Effector CD4-positive, alpha-beta T cell (primary cell): ENCODE measurements at regions not wholly inside any gene's neighbourhood (a gene's known extent, or its start where the extent isn't known, plus 50 kb on each side); places are given as distances from the start of the nearest gene placed in this dataset.

ENCODE experiments used
- DNase-seq: peaks from one replicate; pipeline ENCODE4 v3.0.0-alpha.2; 2020

GRCh38 chr16:51408357-51408756 lies 257.3 kb upstream of the SALL1 start:
- DNase-seq: no peak

DNA sequence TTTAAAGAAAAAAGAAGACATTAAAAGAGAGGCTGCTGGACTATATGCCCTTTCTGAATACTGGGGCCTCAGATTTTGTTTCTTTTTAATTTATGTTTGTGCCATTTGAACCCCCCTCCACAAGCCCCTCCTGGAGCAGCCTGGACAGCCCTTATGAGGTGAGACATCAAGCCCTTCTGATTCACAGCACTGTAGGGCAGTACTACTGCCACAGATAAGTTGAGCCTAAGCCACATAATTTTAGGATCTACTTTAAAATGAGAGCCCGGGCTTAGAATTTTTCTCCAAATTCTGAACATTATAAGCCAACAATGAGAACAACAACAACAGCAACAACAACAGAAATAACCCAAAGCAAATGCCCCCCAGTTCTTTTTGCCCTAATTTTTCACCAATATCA lies 256.9 kb upstream of the SALL1 start:
- DNase-seq: no peak

- no peak for DNase-seq
Measured at GRCh38 chr16:51407199-51407598, 256.1 kb upstream of the SALL1 start.

GRCh38 chr16:51405361-51405760 lies 254.3 kb upstream of the SALL1 start:
- DNase-seq: no peak

GRCh38 chr16:51404386-51404785 lies 253.3 kb upstream of the SALL1 start:
- DNase-seq: no peak

GRCh38 chr16:51402785-51403184 lies 251.7 kb upstream of the SALL1 start:
- DNase-seq: no peak

DNA sequence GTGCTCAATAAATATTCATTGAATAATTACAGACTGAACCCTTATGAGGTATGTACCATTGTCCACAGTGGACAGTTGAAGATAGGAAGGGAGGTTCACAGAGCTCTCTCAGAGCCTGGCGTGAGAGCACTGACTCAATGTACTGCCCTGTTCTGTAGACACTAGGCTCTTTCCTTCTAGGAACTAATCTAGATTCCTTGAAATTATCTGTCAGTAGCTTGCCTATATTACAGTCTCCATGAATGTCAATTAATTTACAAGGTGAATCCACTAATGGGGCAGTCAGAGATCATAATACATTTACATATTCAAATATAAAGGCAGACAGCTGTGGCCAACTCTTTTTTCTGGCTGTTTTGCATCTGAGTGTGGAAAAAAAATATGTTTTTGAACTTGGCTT lies 251.2 kb upstream of the SALL1 start:
- DNase-seq: no peak

DNA sequence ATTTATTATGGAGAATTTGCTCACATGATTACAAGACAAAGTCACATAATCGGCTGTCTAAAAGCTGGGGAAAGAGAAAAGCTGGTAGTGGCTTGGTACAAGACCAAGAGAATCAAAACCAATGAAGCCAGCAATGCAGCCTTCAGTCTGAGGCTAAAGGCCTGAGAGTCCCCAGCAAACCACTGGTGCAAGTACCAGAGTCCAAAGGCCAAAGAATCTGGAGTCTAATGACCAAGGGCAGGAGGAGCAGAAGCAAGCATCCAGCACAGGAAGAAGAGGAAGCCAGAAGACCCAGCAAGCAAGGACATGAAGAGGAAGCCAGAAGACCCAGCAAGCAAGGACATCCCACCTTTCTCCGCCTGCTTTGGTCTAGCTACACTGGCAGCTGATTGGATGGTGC lies 250.6 kb upstream of the SALL1 start:
- no peak for DNase-seq

GRCh38 chr16:51399908-51400670 lies 249.0 kb upstream of the SALL1 start:
- DNase-seq: no peak

- no peak for DNase-seq
Measured at GRCh38 chr16:51394421-51394820, 243.4 kb upstream of the SALL1 start.

- no peak for DNase-seq
Measured at GRCh38 chr16:51393381-51394005, 242.4 kb upstream of the SALL1 start.

- DNase-seq: no peak
Measured at GRCh38 chr16:51392521-51393187, 241.6 kb upstream of the SALL1 start.

- DNase-seq: no peak
Measured at GRCh38 chr16:51391798-51392511, 240.9 kb upstream of the SALL1 start.

- no peak for DNase-seq
Measured at GRCh38 chr16:51390877-51391276, 239.8 kb upstream of the SALL1 start.

DNA sequence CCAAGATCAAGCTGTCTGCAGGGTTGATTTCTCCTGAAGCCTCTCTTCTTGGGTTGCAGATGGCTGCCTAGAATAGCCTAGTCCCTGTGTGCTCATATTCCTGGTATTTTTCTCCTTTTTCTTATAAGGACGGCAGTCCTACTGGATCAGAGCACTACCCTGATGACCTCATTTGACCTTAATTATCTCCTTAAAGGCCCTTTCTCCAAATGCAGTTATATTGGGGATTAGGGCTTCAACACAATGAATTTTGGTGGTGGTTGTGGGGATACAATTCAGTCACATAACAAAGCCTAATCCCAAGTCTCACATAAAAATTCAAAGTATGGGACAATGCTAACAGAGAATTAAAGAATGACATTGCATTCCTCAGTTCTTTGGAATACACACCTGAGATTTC lies 238.8 kb upstream of the SALL1 start:
- DNase-seq: no peak

GRCh38 chr16:51388516-51388951 lies 237.5 kb upstream of the SALL1 start:
- no peak for DNase-seq

DNA sequence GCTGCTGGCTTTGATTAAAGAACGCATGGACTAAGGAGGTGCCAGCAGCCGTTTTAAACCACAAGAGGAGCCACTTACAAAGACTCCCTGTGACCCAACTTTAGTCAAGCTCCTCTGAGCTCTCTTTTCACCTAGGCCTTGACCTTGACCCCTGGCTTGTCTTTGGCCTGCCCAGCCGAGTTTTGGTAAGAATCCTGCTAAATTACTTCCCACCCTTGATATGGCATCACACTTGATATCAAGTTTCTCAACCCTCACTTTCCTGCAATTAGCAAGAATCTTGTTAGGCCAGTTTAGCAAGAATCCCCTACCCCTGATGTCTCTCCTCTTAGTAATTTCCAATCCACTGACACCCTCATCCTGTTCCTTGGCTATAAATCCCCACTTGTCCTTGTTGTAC lies 232.8 kb upstream of the SALL1 start:
- DNase-seq: no peak

- DNase-seq: no peak
Measured at GRCh38 chr16:51382940-51383339, 231.9 kb upstream of the SALL1 start.

DNA sequence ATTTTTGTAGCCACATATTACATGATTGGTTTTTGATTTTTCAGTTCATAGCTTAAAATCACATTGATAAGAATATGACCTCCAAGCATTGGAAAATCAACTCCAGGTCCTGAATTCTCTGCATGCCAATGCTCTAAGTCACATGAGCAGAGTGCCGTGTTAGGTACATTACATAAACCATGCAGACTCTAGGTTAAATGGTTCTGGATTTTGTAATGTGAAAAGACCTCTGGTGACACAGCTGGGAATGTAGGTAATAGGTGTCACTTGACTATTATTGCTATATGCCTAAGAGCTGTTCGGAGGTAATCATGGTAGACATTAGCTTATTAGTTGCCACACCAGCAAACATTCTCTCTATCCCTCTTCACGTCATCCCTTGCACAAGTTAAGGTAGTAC lies 231.1 kb upstream of the SALL1 start:
- DNase-seq: no peak

DNA sequence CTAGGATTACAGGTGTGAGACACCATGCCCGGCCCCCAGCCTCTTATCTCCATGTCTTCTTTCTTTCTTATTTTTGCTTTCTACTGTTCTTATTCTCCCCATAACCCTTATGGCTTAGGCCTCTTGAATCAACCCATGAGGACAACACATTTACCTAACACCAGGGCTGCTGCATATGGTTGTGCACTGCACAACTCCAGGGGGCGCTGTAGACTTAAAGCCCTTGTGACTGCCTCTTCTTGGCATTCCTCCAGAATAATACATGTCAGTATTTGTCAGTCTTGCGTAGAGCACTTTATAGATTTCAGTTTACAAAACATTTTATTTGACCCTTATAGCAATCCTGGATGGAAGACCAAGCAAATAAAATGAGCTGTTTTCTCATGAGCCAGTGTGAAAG lies 225.0 kb upstream of the SALL1 start:
- DNase-seq: no peak

GRCh38 chr16:51374790-51375189 lies 223.7 kb upstream of the SALL1 start:
- DNase-seq: no peak

DNA sequence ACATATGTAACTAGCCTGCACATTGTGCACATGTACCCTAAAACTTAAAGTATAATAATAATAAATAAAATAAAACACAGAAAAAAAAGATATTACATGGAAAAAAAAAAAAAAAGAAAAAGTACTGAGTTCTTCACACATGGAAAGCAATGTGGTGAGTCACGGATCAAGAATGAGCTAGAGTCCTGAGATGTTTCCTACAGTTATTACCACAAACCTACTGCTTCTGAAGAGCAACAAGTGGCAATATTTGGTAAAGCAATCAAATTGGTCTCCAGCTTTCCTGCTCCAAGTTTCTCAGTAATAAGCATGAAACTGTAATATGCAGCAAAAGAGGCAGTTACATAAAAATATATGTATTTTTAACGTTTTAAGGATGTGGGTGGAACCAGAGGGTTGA lies 223.3 kb upstream of the SALL1 start:
- DNase-seq: no peak

DNA sequence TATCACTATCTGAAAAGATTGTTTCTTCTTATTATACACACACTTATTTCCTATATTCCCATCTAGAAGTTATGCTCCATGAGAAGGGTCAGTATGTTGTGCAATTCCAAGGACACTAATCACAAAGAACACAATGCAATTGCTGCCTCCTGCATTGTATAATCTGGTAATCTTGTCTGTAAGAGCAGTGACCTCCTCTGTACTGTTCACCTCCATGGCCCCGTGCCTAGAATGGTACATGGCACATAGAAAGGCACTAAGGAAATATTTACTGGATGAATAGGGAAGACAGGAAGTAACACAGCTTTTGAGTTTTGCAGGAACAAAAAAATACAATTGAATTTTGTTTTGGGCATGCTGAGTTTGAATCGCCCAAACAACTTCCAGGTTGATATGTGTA lies 214.6 kb upstream of the SALL1 start:
- no peak for DNase-seq
